Ishikawa (cell line): ENCODE measurements at regions not wholly inside any gene's neighbourhood (a gene's known extent, or its start where the extent isn't known, plus 50 kb on each side); places are given as distances from the start of the nearest gene placed in this dataset.

Source experiments
- CEBPB ChIP-seq: IDR thresholded peaks from 2 replicates; pipeline ENCODE4 v1.6.1; 2012
- CREB1 ChIP-seq: IDR thresholded peaks from 2 replicates; pipeline ENCODE4 v1.6.1; 2012; ENCODE audit warnings: low read depth
- EGR1 ChIP-seq: IDR thresholded peaks from 2 replicates; pipeline ENCODE4 v1.6.1; 2012
- EP300 ChIP-seq: IDR thresholded peaks from 2 replicates; pipeline ENCODE4 v1.6.1; 2012; ENCODE audit warnings: borderline replicate concordance
- FOXM1 ChIP-seq: IDR thresholded peaks from 2 replicates; pipeline ENCODE4 v1.6.1; 2012; ENCODE audit warnings: low read depth, borderline replicate concordance
- NFIC ChIP-seq: IDR thresholded peaks from 2 replicates; pipeline ENCODE4 v1.6.1; 2012
- RAD21 ChIP-seq: IDR thresholded peaks from 2 replicates; pipeline ENCODE4 v1.6.1; 2012; ENCODE audit warnings: low read depth
- TAF1 ChIP-seq: IDR thresholded peaks from 2 replicates; pipeline ENCODE4 v1.6.1; 2012; ENCODE audit warnings: low read depth, mild to moderate bottlenecking
- TCF12 ChIP-seq: IDR thresholded peaks from 2 replicates; pipeline ENCODE4 v1.6.1; 2012; ENCODE audit warnings: low read depth
- TEAD4 ChIP-seq: IDR thresholded peaks from 2 replicates; pipeline ENCODE4 v1.6.1; 2012
- YY1 ChIP-seq: IDR thresholded peaks from 2 replicates; pipeline ENCODE4 v1.6.1; 2012; ENCODE audit warnings: low read depth
- ZBTB7A ChIP-seq: IDR thresholded peaks from 2 replicates; pipeline ENCODE4 v1.6.1; 2012; ENCODE audit warnings: low read depth
- TF ChIP-seq, protein P1 (sequence below): IDR thresholded peaks from 2 replicates; pipeline ENCODE4 v1.6.1; 2012
- TF ChIP-seq, protein P2 (sequence below): IDR thresholded peaks from 2 replicates; pipeline ENCODE4 v1.6.1; 2012
- TF ChIP-seq, protein P3 (sequence below): IDR thresholded peaks from 2 replicates; pipeline ENCODE4 v1.6.1; 2012; ENCODE audit warnings: low read depth, mild to moderate bottlenecking

DNA sequence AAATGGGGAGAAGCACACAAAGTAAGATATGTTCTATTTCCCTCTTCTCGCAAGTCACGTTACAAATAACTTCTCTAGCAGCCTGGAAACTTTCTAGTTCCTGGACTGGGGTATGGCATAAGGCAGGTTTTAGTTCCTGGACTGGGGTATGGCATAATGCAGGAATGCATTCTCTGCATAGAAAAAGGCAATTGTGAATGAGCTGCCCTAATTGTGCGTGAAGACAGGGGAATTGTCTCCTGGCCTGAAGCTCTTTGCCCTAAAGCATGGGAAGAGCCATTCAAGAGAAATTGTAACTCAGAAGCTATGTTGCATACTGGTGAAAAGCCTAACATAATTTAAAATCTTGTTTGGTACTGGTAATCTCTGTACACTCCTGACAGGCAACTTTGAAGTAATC is 54.3 kb upstream of the CBLB start:
- TF ChIP-seq TAF1 (no peak), TEAD4 (no peak), NFIC (no peak), ZBTB7A (no peak), FOXM1 (no peak), CEBPB (no peak), YY1 (no peak), CREB1 (no peak)
- TF ChIP-seq, protein P1, sequence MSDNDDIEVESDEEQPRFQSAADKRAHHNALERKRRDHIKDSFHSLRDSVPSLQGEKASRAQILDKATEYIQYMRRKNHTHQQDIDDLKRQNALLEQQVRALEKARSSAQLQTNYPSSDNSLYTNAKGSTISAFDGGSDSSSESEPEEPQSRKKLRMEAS = no peak
- TF ChIP-seq, protein P2, sequence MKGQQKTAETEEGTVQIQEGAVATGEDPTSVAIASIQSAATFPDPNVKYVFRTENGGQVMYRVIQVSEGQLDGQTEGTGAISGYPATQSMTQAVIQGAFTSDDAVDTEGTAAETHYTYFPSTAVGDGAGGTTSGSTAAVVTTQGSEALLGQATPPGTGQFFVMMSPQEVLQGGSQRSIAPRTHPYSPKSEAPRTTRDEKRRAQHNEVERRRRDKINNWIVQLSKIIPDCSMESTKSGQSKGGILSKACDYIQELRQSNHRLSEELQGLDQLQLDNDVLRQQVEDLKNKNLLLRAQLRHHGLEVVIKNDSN = no peak
- TF ChIP-seq, protein P3, sequence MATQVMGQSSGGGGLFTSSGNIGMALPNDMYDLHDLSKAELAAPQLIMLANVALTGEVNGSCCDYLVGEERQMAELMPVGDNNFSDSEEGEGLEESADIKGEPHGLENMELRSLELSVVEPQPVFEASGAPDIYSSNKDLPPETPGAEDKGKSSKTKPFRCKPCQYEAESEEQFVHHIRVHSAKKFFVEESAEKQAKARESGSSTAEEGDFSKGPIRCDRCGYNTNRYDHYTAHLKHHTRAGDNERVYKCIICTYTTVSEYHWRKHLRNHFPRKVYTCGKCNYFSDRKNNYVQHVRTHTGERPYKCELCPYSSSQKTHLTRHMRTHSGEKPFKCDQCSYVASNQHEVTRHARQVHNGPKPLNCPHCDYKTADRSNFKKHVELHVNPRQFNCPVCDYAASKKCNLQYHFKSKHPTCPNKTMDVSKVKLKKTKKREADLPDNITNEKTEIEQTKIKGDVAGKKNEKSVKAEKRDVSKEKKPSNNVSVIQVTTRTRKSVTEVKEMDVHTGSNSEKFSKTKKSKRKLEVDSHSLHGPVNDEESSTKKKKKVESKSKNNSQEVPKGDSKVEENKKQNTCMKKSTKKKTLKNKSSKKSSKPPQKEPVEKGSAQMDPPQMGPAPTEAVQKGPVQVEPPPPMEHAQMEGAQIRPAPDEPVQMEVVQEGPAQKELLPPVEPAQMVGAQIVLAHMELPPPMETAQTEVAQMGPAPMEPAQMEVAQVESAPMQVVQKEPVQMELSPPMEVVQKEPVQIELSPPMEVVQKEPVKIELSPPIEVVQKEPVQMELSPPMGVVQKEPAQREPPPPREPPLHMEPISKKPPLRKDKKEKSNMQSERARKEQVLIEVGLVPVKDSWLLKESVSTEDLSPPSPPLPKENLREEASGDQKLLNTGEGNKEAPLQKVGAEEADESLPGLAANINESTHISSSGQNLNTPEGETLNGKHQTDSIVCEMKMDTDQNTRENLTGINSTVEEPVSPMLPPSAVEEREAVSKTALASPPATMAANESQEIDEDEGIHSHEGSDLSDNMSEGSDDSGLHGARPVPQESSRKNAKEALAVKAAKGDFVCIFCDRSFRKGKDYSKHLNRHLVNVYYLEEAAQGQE = no peak

DNA sequence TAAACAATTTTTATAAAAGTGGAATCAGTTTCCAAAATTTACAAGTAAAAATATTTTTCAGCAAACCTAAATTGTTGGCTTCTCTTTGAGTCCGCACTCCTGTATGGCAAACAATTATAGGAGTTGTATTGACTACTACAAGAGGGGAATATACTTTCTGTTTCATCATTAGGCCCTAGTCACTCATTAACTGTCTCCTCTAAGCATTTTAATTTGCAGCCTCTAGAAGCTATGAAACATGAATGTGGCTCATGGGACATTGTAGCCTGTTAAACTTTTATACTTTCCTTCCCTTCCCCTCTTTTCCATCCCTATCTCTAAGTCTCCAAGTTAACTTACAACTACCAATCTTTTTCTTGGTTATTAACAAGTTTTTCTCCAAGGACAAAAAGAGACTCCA is 58.9 kb upstream of the CBLB start:
- TF ChIP-seq, protein P3 = no peak
- TF ChIP-seq, protein P2 = no peak
- TF ChIP-seq CEBPB = no peak
- TF ChIP-seq, protein P1 = no peak
- no peak for TF ChIP-seq TAF1
- TF ChIP-seq CREB1 = no peak
- TF ChIP-seq FOXM1 = no peak
- no peak for TF ChIP-seq EP300
- TF ChIP-seq TCF12 = no peak
- TF ChIP-seq RAD21 = no peak
- no peak for TF ChIP-seq YY1
- no peak for TF ChIP-seq EGR1
- no peak for TF ChIP-seq NFIC

DNA sequence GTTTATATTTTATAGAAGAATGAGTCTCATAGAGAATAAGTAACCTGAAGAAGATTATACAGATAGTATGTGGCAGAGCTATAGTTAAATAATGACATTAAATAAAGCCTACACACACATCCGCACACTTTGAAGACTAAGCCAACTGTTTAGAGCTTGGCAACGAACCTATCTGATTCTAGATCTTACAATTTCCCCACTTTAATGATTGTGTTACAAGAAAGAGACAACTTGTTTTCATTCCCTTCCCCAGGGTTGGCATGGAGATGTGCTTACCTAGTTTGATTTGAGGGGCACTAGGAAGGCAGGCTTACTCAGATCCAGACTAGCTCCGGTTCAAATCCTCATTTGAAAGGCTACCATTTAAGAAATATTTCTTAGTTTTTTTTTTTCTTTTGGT is 61.9 kb upstream of the CBLB start:
- TF ChIP-seq TEAD4 (no peak), YY1 (no peak), TAF1 (no peak), FOXM1 (no peak), RAD21 (no peak), EP300 (no peak), CEBPB (no peak), ZBTB7A (no peak), CREB1 (no peak), NFIC (no peak), TCF12 (no peak), EGR1 (no peak)
- TF ChIP-seq, protein P1 = no peak
- TF ChIP-seq, protein P2 = no peak
- TF ChIP-seq, protein P3 = no peak

DNA sequence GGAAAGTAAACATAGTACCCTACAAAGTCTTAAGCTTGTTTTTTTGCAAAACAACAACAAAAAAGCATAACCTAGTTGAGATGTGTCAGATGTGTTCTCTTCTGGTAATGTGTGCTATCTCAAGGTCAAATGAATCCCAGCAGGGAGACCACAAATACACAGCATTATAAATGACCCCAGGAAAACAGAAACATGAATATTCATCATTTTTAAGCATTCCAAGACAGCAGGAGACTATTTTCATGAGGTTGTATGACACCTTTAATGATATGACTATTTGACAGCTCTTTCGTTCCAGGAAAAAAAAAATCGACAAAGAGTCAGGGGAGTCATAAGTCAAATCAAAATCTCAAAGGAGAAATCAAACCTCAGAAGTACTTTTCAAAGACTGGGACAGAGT is 62.7 kb upstream of the CBLB start:
- TF ChIP-seq TEAD4 (no peak), TAF1 (no peak), CREB1 (no peak), CEBPB (no peak), FOXM1 (no peak), EP300 (no peak), YY1 (no peak), EGR1 (no peak), TCF12 (no peak), RAD21 (no peak), ZBTB7A (no peak), NFIC (no peak)
- TF ChIP-seq, protein P2 = no peak
- TF ChIP-seq, protein P1 = no peak
- TF ChIP-seq, protein P3 = no peak
